Vagina (tissue), 2 donors: ENCODE measurements at regions not wholly inside any gene's neighbourhood (a gene's known extent, or its start where the extent isn't known, plus 50 kb on each side); places are given as distances from the start of the nearest gene placed in this dataset.

Experiments
- CTCF ChIP-seq, 3 experiments: fragments of 450-650 bp in 2 of 3; fragments of 200-600 bp in 1 of 3; sonication (generic) in 1 of 3; IDR thresholded peaks; one replicate each; pipeline ENCODE4 v1.5.1; 2017 to 2019; ENCODE audit warnings: antibody characterized with exemption in 3 of 3, mild to moderate bottlenecking in 2 of 3, moderate library complexity in 2 of 3
- POLR2A ChIP-seq, 2 donors: fragments of 450-650 bp; IDR thresholded peaks; one replicate each; pipeline ENCODE4 v1.6.1; 2017; ENCODE audit warnings: antibody characterized with exemption in 2 of 2, mild to moderate bottlenecking in 2 of 2, moderate library complexity in 2 of 2
- POLR2AphosphoS5 ChIP-seq, 2 donors: sonication (generic); formaldehyde crosslinking; IDR thresholded peaks; one replicate each; pipeline ENCODE4 v1.9.0; 2017; ENCODE audit warnings: antibody characterized with exemption in 2 of 2, mild to moderate bottlenecking in 2 of 2, low read depth in 1 of 2; ENCODE audit not compliant: insufficient read depth in 1 of 2

- no peak for TF ChIP-seq POLR2A (IDR thresholded peaks at IDR 0.05)
- TF ChIP-seq POLR2AphosphoS5 (IDR thresholded peaks at IDR 0.05; ENCODE audit: insufficient read depth in 1 of 2, low read depth in 1 of 2): no peak
- TF ChIP-seq CTCF (IDR thresholded peaks at IDR 0.05): no peak
Observed at GRCh38 chr9:91150273-91150997, 211.3 kb downstream of the AUH start.
